Right kidney (tissue), 1 donor: ENCODE measurements at regions not wholly inside any gene's neighbourhood (a gene's known extent, or its start where the extent isn't known, plus 50 kb on each side); places are given as distances from the start of the nearest gene placed in this dataset.

ENCODE experiments used
- DNase-seq: peaks from one replicate; pipeline ENCODE4 v3.0.0-alpha.2; 2016

DNA sequence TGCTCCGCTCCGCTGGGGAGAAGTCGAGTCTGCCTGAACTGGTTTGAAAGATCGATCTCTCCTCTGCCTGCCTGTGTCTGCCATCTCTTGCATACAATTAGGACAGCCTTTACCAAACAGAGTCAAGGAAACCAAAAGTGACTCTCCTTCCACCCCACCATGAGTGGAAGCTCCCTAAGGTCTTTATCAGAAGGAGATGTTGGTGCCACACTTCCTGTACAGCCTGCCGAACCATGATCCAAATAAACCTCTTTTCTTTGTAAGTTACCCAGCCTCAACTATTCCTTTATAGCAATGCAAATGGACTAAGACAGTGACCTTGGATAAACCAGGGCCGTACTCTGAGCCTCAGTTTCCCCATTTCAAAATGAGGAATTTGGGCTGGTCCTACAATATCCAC lies 106.3 kb upstream of the GDF10 start:
- DNase-seq = no peak

DNA sequence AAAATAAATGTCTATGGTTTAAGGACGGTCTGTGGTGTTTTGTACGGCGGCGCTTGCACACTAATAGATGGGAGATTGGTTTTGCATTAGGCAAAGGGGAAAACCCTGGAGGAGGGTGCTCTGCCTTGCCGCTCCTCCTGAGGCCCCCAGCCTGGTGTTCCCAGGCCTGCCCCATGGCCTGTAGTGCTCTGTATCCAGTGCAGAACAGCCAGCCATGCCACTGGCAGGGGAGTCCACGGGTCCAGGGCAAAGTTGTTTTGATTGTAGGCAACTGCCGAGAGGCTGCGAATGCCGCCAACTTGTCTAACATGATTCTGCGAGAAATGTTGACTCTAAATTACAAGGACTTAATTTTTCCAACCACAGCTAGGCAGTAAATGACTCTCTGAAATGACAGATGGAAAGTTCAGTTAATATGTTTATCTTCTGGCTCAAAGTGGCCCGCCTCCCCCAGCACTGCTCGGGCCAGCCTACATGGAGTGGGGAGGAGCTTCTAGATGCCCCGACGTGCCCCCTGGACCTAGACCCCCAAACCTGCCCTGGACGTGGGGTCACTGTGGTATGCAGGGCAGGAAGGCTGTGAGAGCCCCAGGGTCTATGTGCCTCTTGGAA lies 104.6 kb upstream of the GDF10 start:
- DNase-seq = no peak

DNA sequence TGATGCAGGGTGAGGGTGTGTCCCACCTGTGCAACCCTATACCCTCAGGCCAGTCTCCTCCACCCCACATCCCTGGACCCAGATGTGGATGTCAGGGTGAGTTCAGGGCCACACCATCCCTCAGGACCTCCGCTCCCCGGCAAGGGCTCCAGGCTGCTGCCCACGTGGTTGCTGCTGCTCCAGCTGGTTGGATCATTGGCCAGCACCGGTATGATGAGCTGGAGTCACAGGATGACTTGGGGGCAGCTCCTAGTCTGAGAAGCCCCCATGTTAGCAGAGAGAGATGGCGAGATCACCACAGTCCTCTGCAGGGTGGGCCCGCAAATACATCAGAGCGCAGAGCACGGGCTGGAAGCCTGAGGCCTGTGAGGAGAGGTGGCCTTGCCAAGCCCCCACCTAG lies 103.3 kb upstream of the GDF10 start:
- no peak for DNase-seq

DNA sequence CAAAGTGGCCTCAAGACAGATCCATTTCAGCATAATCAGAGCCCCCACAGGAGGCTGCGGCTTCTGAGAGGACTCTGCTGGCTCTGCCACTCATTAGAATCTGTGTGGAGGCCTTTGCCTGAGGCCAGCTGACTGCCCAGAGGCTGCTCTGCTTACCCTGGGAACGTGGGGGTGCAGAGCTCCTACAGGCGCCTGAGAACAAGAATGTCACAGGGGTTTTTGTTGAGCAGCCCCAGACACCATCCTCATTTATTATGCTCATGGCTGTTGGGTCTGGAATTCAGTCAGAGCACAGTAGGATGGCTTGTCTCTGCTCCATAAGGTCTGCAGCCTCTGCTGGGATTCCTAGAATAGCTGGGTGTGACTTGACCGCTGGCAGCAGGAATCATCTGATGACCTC lies 101.8 kb upstream of the GDF10 start:
- no peak for DNase-seq

DNA sequence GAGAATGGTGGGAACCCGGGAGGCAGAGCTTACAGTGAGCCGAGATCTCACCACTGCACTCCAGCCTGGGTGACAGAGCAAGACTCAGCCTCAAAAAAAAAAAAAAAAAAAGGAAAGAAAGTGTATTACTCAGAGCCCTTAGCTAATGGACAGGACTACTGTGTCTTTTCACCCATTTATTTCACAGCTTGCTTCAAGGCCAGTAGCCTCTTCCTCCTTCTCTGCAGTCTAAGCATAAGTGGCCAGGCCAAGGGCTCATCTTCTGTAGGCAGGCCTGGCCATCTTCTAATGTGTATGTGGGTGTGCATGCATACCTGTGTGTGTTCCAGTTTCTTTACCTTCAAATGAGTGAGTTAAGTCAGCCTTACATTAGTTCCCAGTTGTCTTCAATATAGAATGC lies 94.8 kb upstream of the GDF10 start:
- DNase-seq = no peak

DNA sequence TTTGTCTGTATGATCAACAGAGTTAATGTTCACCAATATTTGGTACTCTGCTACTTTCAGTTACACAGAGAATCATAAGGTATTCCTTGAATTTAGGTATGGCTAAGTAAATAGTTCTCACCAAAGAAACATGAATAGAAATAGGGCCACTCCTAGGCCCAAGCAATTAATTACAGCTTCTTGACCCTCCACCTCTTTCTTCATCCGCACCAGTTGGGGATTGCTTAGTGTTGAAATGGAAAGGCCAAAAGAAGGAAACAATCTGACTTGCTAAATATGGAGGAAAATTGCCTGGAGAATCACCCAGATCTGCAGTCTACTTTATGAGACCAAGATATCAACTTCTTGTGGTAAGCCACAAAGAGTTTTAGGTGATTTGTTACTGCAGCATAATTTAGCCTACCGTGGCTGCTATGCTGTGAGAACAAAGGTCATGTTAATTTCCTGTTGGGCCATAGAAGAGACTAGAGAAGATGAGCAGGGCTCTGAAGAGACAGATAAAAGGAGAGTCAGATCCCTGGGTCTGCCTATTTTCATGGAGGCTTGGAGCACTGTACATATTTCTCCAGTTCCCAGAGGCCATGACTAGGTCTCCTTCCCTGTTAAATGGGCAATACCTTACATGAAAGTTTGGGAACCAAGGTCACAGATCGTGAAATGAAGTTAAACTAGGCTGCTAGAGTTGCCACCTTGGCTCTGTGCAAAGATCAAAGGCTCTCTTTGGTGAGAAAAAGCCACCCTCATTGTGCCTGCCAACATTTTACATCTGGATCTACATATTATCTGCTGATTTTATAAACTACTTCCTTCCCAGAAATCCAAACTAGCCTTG lies 93.3 kb upstream of the GDF10 start:
- no peak for DNase-seq

DNA sequence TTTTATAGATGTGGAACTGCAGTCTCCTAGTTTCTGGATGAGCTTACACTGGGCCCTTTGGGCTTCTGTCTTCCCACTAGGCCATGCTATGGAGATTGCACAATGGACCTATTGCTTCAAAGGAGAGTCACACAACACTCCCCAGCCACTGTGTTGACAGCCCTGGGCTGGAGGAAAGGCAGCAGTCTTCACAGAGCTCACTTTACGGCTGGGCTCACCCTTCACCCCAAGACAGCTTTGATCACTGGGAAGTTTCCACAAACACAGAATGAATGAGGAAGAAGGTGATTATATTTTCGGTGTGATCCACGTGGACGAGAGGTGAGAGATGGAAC lies 92.7 kb upstream of the GDF10 start:
- no peak for DNase-seq

DNA sequence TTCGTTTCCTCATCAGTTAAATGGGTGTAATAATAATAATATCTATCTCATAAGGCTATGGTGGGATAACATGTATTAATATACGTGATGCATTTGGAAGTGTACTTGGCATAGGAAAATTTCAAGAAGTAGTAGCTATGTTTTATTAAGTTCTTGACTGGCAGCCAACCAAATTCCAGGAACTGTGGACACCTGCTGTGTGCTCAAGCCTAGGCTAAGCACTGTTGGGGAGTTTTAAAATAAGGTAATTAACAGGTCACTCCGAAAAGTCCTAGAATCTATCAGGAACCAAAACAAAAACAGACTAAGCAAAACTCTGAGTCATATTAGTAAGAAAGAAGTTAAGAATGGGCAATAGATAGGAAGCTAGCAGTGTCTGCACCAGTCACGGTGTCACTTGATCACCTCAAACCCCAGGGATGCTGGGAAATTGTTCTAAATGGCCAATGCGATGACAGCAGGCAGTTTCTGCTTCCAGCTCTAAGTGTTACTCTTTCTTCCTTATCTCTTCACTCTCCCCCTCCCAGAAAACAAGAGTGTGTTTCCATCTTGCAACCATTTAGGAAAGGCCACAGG lies 92.0 kb upstream of the GDF10 start:
- no peak for DNase-seq

DNA sequence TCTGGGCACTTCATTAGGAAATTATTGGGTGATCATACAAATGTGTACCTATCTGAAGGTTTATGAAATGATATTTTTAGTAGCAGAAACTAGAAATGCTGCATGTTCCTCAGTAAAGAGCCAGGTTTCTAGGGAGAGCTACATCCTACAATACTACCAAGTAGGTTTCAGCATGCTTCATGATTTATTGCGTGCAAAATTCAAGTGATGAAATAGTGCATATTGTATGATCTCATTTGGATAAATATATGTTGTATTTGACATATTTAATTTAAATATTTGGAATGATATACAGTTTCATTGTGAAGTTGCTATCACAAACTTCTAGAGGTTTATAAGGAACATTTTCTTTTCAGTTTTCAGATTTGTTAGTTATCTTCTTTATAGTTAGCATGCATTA lies 90.5 kb upstream of the GDF10 start:
- DNase-seq = no peak

DNA sequence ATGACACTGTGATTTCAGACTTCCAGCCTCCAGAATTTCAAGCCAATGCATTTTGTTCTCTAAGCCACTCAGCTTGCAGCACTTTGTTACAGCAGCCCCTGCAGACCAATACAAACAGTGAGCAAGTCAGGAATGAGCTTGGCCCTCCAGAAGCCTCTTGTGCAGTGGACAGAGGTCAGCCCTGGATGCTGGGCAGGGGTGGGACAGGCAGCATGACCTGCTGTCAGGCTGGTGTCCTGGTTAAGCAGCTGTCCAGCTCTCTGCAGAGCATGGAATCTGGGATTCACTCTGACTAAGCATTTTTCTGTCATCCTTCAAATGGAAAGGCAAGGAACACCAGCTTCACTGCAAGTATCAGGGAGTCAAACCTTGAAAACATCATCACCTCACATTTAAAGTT lies 85.5 kb upstream of the GDF10 start:
- no peak for DNase-seq

DNA sequence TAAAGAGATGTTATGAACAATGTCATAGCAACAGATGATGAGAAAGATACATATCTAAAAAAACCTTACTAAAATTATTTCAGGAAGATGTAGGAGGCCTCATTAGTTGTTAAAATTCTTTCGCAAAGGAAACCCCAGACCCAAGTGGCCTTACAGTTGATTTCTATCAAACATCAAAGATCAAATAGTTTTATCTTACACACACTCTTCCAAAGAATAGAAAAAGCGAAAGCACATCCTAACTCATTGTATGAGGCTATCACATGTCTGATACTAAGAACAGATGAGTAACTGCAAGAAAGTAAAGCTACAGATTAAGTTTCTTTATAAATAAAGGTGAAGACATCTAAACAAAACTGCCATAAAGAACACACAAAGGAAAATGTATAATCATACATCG lies 82.9 kb upstream of the GDF10 start:
- DNase-seq = no peak

DNA sequence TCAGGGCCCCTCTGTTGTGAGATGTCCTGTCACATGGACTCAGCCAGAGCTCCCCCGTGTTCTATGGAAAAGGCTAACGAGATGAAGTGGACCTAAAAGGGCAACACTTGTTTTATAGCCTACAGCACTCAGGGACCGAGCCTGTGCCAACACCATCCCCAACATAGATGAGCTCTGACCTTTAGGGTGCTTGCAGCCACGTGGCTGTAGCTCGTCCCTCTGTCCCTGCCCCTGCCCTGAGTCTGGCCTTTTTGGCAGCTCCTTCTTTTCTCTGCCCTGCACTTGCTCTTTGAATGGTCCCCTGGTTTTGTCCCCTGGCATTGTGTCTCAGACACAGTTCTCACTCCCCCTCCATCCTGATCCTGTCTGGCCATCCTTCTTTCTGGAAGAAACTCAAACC lies 81.2 kb upstream of the GDF10 start:
- no peak for DNase-seq

DNA sequence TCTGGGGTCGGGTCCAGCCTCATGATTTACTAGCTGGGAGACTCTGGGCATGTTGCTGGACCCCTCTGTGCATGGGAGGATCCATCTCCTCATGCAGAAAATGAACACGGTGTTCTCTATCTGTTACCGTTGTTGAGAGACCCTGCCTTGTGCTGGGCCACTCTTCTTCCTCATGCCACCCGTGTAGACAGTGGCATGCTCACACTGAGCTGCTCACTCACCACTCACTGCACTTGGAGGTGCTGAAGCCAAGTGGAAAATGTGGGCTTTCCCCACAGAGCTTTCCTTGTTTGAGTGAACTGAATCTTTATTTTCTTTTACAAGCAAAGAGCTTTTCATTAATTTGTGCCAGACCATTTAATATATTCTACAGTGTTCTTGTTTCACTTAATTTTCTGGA lies 77.5 kb upstream of the GDF10 start:
- DNase-seq = no peak

DNA sequence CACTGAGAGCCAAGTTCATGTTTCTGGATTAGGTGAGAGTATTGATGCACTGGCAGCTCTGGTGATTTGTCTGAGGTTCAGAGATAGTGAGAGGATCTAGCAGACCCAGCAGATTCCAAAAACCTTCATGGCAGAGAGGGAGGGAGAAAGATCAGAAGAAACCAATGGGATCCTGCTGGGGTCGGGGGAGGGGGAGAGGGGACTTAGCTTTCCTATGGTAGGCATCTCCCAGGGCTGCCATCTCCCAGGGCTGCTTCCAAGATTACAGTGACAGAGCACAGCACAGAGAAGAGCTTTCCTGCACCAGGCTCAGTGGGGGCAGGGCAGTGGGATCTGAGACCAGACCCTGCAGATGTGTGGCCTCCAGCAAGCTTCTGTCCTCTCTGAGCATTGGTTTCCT lies 76.8 kb upstream of the GDF10 start:
- DNase-seq = no peak

DNA sequence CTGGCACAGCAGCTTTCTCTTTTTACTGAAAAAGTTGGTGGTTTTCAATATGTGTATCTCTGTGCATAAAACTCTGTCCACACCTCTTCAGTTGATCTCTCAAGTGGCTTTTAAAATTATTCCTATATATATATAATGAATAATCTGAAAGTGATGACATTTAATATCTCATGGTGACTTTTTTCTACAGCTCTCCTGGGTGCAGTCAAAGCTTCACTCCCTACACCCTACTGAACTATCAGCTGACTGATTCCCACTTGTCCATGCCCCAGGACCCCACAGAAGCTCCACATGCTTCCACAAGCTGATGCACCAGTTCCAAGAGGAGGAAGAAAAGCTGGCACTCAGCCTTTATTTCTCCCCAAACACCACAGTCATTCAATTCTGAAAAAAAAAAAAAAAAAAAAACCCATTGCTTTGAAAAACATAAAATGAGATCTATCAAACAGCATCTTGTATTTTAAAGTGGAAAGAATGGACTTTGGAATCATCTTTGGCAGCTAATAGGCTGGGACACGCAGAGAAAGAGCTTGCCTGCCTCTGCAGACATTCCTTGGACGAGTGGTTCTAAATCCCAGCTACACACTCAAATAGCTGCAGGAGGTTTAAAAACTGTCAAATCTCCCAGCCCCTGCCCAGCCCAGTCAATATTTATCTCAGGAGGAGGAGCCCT lies 75.3 kb upstream of the GDF10 start:
- DNase-seq = no peak

DNA sequence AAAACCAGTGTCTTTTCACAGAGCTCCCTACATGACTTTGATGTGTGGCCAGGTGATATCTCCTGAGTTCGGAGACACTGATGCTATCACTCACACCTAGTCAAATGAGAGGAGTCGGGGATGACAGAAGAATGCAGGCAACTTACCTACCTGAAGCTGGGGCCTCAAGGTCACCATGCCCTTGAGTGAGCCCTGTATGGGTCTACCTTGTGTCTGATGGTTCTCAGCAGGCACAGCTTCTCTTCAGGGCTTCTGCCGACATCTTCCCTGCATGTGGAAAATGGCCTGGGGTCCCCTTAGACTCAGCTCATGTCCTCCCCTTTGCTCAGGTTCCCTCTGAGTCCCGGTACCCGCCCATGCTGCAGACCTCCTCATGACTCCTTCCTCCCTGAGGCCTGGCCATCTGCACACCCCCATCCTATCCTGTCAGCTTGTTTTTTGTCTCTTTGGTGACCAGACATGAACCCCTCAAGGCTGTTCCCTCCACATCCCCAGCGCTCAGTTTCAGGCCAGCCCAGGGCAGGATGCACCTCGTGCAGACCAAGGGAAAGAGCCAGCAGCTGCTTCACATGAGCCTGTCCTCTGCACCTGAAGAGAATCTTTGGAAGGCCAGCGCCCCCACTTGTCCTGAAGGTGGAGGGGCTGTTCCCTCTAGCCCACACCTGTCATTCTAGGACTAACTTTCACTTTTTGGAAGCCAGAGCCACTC lies 74.6 kb upstream of the GDF10 start:
- DNase-seq = no peak

DNA sequence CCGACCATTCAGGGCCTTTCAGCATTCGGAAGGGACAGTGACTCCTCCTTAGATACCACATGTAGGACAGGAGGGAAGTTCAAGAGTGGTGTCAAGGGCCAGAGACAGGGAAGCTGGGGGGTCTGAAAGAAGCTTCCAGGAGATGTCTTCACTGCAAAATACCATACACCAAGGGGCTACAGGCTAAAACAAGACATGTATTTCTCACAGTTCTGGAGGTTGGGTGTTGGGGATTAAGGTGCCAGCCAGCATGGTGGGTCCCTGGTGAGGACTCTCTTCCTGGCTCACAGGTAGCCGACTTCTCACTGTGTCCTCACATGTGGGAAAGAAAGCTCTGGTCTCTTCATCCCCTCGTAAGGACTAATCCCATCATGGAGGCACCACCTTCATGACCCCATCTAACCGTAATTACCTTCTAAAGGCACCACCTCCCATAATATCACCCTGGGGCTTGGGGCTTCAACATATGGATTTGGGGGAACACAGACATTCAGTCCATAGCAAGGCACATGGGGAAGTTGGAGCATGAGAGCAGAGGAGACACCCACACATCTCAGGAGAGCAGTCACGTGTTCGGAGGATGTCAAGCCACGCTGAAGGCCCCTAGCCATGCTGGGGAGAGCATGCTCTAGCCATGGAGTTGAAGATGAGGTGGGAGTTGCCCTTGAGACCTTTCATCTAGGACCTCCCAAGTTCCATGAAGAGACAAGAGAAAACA lies 73.9 kb upstream of the GDF10 start:
- no peak for DNase-seq

DNA sequence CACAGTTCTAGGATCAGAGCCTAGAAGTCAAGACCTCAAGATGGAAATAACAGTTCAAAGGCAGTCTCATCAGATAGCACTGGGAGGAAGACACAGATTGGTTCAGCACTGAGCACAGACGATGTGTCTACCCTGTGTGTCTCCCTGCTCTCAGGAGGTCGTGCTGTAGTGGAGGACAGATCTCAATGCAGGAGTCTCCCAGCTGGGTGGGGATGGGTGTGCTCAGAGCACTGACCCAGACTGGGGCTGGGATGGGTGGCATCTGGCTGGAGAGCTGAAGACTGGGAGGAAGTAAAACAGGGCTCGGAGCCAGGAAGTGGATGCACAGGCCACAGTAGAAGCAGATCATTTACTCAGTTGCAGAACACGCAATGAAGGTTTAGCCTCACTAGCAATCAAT lies 69.5 kb upstream of the GDF10 start:
- no peak for DNase-seq

DNA sequence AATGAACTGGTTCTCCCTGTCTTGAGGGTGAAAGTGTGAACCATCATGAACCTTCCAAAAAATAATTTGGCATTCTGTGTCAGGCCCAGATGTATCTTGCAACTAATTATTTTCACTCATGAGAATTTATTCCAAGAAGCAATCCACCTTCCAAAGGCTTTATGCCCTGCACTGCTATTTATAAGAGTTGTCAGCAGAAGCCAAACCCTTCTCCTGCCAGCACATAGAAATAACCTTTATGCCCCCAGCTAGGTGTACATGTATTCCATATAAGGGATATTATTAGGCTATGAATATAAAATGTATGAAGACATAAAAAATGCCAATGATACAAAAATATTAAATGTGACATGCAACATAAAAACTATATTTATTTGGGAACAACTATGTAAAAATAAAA lies 69.0 kb upstream of the GDF10 start:
- DNase-seq = no peak

DNA sequence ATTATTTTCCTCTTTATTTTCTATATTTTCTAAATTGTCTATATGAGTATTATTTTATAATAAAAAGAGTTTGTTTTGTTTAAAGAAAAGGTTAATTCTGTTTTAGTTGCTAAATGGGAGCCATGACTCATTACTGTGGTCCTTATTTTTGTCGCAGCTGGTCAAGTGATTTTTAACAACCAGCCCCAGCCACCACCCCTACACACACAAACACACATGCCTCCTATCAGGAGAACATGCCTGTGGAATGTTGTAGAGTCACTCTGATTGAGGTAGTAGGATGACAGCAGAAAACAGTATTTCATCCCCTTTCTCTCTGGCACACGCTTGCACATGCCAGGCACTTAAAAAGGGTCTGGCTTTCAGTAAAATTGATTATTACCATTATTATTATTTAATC lies 68.6 kb upstream of the GDF10 start:
- no peak for DNase-seq

DNA sequence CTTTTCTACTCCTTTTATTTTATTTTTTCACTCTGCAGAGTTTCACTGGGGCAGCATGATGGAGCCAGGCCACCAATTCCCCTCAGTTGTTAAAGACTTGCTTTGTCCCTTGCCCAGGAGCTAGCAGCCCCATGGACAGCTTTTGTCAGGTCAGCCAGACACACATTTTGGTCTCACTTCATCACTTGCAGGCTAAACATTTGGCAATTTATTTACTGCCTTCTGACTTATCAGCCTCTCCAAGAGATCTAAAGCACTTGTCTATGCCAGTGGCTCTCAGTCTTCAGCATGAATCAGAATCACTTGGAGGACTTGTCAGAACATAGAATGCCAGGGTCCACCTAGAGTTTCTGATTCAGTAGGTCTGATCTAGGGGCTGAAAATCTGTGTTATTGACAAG lies 66.4 kb upstream of the GDF10 start:
- DNase-seq = no peak

DNA sequence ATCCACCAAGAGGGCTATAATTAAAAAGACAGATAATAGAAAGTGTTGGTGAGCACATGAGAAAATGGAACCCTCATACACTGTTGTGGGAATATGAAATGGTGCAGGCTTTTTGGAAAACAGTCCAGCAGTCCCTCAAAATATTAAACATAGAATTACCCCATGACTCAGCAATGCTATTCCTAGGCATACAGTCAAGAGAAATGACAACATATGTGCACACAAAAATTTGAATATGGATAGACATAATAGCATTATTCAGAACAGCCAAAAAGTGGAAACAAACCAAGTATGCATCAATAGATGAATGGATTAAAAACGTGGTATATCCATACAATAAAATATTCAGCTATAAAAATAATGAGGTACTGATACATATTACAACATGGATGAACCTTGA lies 64.5 kb upstream of the GDF10 start:
- DNase-seq = no peak
